ENCODE measurements at regions not wholly inside any gene's neighbourhood (a gene's known extent, or its start where the extent isn't known, plus 50 kb on each side); places are given as distances from the start of the nearest gene placed in this dataset.

- no peak overlapping the region for H3K4me3 ChIP-seq
- TF ChIP-seq, protein P1, sequence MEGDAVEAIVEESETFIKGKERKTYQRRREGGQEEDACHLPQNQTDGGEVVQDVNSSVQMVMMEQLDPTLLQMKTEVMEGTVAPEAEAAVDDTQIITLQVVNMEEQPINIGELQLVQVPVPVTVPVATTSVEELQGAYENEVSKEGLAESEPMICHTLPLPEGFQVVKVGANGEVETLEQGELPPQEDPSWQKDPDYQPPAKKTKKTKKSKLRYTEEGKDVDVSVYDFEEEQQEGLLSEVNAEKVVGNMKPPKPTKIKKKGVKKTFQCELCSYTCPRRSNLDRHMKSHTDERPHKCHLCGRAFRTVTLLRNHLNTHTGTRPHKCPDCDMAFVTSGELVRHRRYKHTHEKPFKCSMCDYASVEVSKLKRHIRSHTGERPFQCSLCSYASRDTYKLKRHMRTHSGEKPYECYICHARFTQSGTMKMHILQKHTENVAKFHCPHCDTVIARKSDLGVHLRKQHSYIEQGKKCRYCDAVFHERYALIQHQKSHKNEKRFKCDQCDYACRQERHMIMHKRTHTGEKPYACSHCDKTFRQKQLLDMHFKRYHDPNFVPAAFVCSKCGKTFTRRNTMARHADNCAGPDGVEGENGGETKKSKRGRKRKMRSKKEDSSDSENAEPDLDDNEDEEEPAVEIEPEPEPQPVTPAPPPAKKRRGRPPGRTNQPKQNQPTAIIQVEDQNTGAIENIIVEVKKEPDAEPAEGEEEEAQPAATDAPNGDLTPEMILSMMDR (IDR thresholded peaks at IDR 0.05) = no peak
- TF ChIP-seq POLR2A (IDR thresholded peaks at IDR 0.05) = no peak
- H3K36me3 ChIP-seq = no peaks in the 10 kb centered on the region
- 67 to 97% (median 92%) methylated on average over 3 of the region's 3 CpGs for WGBS, 4 donors
- intact Hi-C loops (cut with DNase I) = no loop called here
- no peaks in the 10 kb centered on the region for H3K4me1 ChIP-seq
- DNase-seq (no peak), ATAC-seq (no peak)
- H3K27me3 ChIP-seq = no peaks in the 10 kb centered on the region
- H3K27ac ChIP-seq = no peak overlapping the region
- H3K9me3 ChIP-seq = no peaks in the 10 kb centered on the region
Observed at GRCh38 chr4:12459126-12459525, 1025.0 kb downstream of the RAB28 start.

- Histone ChIP-seq H3K27ac (no peak overlapping the region), H3K4me3 (no peak overlapping the region), H3K27me3 (no peaks in the 10 kb centered on the region), H3K9me3 (no peaks in the 10 kb centered on the region), H3K4me1 (no peaks in the 10 kb centered on the region), H3K36me3 (no peaks in the 10 kb centered on the region)
- intact Hi-C loops (cut with DNase I) = no loop called here
- 81 to 89% (median 83%) methylated on average over 2 of the region's 2 CpGs for WGBS, 4 donors
- ATAC-seq = no peak
- TF ChIP-seq POLR2A (IDR thresholded peaks at IDR 0.05) = no peak
- TF ChIP-seq, protein P1 (IDR thresholded peaks at IDR 0.05) = no peak
- no peak for DNase-seq
Observed at GRCh38 chr4:12458621-12459020, 1025.5 kb downstream of the RAB28 start.

- no peak for TF ChIP-seq POLR2A (IDR thresholded peaks at IDR 0.05)
- TF ChIP-seq, protein P1 (IDR thresholded peaks at IDR 0.05) = no peak
- no peak overlapping the region for H3K4me3 ChIP-seq
- H3K36me3 ChIP-seq = no peaks in the 10 kb centered on the region
- no peak for ATAC-seq
- no peaks in the 10 kb centered on the region for H3K4me1 ChIP-seq
- no peaks in the 10 kb centered on the region for H3K27me3 ChIP-seq
- WGBS, 4 donors = 70 to 86% (median 76%) methylated on average over 3 of the region's 3 CpGs
- no peak for DNase-seq
- H3K27ac ChIP-seq = no peak overlapping the region
- intact Hi-C loops (cut with DNase I) = no loop called here
- H3K9me3 ChIP-seq = peaks cover 0 to 24% (median 8%) of the 10 kb centered on the region in 12 donors
Observed at GRCh38 chr4:12452291-12452690, 1023.6 kb upstream of the HS3ST1 start.

DNA sequence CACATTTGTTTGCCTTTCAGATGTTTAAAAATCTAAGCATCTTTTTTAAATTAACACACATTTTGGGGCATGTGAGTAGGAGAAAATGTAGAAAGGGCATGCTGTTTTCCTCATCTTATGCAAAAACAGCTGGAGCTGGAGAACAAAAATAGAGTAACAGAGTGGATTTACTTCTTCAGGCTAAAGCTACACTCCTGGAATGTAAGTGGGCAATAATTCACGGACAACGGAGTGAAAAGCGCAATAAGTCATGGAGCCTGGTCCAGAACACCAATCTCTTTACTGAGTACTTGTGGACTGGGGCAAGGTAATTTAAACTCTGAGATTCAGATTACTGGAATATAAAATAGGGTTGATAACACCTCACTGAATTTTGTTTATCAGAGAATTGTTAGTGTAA, 1018.8 kb upstream of the HS3ST1 start:
- ATAC-seq = no peak
- WGBS, 4 donors = 56 to 85% (median 76%) methylated on average over 3 of the region's 3 CpGs
- TF ChIP-seq POLR2A (IDR thresholded peaks at IDR 0.05) = no peak
- TF ChIP-seq, protein P1 (IDR thresholded peaks at IDR 0.05) = no peak
- Histone ChIP-seq H3K4me3 (no peak overlapping the region), H3K27ac (no peak overlapping the region), H3K27me3 (no peaks in the 10 kb centered on the region), H3K36me3 (no peaks in the 10 kb centered on the region), H3K9me3 (peaks cover 0 to 24% (median 8%) of the 10 kb centered on the region in 12 donors), H3K4me1 (peaks cover 0 to 9% (median 0%) of the 10 kb centered on the region in 12 donors)
- intact Hi-C loops (cut with DNase I) = no loop called here
- no peak for DNase-seq

All from heart left ventricle (tissue), 16 donors.